ENCODE measurements at regions not wholly inside any gene's neighbourhood (a gene's known extent, or its start where the extent isn't known, plus 50 kb on each side); places are given as distances from the start of the nearest gene placed in this dataset.

DNA sequence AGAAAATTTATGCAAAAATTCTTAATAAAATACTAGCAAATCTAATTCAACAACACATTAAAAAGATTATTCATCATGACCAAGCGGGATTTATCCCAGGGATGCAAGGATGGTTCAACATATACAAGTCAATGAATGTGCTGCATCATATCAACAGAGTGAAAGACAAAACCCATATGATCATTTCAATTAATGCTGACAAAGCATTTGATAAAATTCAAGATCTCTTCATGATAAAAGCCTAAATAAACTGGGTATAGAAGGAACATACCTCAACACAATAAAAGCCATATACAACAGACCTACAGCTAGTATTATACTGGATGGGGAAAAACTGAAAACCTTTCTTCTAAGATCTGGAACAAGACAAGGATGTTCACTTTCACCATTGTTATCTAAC is 89.7 kb downstream of the KBTBD8 start:
- TF ChIP-seq POLR2AphosphoS5 (IDR thresholded peaks at IDR 0.05) (no peak), POLR2A (IDR thresholded peaks at IDR 0.05) (no peak)
- TF ChIP-seq, protein P1, sequence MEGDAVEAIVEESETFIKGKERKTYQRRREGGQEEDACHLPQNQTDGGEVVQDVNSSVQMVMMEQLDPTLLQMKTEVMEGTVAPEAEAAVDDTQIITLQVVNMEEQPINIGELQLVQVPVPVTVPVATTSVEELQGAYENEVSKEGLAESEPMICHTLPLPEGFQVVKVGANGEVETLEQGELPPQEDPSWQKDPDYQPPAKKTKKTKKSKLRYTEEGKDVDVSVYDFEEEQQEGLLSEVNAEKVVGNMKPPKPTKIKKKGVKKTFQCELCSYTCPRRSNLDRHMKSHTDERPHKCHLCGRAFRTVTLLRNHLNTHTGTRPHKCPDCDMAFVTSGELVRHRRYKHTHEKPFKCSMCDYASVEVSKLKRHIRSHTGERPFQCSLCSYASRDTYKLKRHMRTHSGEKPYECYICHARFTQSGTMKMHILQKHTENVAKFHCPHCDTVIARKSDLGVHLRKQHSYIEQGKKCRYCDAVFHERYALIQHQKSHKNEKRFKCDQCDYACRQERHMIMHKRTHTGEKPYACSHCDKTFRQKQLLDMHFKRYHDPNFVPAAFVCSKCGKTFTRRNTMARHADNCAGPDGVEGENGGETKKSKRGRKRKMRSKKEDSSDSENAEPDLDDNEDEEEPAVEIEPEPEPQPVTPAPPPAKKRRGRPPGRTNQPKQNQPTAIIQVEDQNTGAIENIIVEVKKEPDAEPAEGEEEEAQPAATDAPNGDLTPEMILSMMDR (IDR thresholded peaks at IDR 0.05), result no peak

All from breast epithelium (tissue), 3 donors.